ENCODE measurements at regions not wholly inside any gene's neighbourhood (a gene's known extent, or its start where the extent isn't known, plus 50 kb on each side); places are given as distances from the start of the nearest gene placed in this dataset.

DNA sequence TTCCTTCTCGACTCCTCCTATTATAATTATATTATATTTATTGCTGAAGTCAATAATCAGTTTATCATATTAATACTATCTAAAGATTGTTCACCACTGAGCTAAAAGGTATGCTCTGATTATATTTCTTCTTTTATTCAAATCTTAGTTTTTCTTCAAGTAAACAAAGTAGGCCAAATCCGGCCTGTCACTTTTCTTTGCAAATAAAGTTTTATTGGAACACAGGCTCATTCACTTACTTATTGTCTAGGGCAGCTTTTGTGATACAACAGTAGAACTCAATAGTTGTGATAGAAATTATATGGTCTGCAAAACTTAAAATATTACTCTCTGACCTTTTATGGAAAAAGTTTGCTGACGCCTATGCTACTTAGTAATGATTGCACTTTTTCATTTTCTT is 92.4 kb upstream of the DNAJC19 start:
- DNase-seq (ENCODE audit: low read depth in 2 of 2) = no peak

DNA sequence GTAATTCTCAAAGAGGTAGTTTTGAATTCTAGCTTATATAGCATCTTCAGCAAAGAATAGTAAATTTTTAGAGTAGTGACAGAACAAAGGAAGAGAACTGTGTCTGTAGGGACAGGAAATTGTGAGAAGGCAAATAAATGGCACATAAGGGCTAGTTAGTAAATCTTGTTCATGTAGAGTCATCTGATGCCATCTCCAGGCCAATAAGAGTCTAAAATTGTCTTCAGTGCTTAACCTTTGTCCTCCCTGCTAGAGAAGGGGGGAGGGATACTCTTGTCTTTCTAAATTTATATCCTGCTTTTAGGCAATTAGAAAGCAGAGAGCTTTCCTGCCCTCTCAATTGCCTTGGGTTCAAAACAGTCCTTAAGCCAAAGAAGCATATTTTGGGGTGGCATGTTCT is 87.0 kb upstream of the DNAJC19 start:
- no peak for DNase-seq (ENCODE audit: low read depth in 2 of 2)

DNA sequence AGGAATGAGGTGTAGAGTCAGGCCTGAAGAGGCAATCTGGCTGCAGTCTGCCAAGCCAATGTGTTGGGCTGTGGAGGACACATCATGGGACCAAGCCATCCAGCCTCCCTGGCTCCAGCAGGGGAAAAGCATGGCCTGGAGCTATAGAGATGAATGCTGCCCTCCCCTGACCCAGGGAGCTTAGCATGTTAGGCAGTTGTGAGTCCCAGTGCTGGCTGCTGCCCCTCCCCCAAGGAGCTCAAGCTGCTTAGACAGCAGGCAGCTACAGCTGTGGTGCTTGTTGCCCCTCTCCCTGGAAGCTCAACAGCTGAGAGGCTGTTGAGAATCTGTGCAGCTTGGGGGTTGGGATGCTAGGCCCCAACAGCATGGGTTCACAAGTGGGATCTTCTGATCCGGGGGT is 85.6 kb upstream of the DNAJC19 start:
- no peak for DNase-seq (ENCODE audit: low read depth in 2 of 2)

DNA sequence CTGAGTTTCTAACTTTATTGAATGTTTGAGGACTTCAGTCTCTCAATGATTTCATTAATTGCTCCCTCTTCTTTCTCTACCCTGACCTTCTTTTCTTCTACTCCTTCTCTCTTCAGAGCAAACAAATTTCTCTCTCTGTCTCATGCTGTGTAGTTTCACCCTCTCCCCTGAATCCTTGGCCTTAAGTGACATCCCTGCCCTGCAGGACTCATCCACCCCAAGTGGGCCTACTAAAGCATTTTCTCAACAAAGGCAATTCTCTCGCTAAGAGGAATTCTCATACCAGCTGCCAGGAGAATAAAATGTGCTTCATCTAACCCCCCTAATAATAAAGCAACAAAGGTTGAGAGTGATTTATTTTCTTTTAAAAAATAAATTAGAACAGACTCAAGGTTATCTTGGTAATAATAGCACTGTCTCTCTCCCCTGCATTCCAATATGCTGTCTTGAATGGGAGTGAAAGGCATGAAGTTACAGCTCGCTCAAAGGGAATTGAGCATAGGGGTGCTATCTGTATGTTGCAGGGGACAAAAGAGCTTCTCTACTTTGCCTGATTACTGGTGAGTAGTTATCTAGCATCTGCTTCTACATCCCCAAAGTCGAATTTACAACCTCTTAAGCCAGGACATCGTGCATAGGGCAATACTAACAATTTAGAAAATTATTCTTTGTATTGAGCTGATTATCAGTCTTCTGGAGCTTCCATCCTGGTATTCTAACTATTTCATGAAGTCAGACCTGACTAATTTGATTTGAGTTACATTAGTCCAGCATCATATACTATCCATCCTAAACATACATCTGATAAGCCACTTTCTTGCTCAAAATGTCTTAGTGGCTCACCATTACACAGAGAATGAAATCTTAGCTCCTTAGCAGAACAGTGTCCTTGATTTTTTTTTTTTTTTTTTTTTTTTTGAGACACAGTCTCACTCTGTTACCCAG is 76.9 kb upstream of the DNAJC19 start:
- DNase-seq (ENCODE audit: low read depth in 2 of 2) = no peak

DNA sequence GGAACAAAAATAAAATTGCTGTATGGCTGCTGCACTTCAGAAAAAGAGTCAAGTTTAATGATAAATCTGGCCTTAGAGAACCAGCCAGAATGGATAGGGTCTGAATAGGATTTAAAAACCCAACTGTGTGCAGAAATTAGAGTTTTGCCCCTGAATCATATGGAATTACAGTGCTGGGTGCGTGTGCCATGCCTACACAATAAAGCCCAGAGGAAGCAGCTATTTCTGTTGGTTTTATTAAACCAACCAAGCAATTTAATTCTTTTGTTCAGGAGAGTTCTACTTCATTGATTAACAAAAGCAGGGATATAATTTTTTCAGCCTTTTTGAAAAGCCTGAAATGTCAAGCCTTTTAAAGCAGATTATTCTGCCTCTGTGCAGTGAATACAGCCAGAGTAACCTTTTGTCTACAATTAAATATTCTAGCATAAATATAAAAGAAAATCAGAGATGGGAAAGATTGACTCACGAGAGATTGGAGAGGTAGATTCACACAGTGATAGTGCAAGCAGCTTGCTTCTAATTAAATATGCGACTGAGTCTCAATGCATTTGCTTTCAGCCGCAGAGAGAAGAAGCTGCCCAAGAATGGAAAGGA is 66.7 kb upstream of the DNAJC19 start:
- DNase-seq (ENCODE audit: low read depth in 2 of 2) = no peak

DNA sequence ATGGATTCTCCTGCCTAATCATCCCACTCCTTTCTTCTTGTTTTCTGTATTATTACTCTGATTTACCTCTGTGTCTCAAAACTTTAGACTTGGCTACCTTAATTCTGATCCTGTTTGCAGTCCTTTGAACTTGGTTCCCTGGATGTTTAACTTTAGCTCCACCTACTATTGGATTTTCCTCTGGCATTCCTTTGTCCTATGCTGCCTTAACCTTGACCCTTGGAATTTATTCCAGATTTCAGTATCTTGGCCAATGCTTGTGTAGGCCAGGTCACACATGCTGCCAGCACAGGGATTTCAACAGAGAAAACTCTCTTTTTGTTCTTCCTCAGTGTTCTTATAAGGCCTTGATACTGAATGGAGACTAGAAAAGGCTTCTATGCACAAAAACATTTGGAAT is 65.0 kb upstream of the DNAJC19 start:
- no peak for DNase-seq (ENCODE audit: low read depth in 2 of 2)

DNA sequence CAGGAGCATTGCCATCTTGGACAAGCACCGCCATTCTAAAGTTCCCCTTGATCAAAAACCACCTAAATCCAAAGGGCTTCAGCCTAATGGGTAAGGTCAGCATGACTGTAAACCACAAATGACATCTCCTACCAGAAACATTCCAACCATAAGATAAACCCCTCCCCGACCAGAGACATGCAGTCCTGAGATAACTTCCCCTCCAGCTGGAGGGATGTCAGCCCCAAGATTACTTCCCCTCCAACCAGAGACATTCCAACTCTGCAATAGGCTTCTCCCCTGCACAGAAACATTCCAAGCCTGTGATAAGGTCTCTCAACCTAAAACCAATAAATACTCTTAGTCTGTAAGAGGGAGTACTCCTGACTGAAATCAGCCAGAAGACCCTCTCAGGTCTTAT is 62.7 kb upstream of the DNAJC19 start:
- no peak for DNase-seq (ENCODE audit: low read depth in 2 of 2)

DNA sequence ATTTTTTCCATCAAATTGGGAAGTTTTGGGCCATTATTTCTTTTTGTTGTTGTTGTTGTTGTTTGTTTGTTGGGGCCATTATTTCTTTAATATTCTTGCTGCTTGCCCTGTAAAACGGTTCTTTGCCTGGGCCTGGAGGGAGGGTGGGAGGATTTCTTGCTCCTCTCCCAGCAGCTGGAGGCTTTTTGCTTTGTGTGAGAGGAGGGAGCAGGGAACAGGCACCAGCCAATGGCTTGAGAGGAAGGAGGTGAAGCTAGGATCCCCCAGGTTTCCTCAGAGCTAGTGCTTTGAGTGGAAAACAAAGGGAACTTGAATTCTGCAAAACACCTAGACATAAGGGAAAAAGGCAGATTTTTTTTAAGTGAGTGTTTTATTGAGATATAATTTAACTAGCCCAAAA is 61.2 kb upstream of the DNAJC19 start:
- no peak for DNase-seq (ENCODE audit: low read depth in 2 of 2)

DNA sequence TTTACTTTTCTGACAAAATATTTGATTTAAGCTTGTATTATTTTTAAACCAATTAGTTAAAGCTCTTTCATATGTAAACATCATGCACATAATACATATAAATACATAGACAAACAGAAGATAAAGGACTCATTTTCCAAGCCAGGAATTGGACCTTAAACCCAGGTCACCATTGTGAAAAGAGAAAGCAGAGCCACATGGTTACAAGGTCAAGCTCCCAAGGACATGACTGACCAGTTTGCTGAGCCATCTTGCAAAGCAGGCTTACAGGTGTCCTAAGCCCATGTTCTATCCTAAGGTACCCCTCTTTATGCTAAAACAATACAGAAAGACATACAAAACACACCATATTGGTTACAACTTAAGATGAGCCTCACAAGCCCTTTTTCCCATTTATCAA is 50.5 kb upstream of the DNAJC19 start:
- no peak for DNase-seq (ENCODE audit: low read depth in 2 of 2)

All from activated CD4-positive, alpha-beta T cell treated with anti-CD3 and anti-CD28 coated beads for 24 hours (primary cell).